ENCODE measurements at regions not wholly inside any gene's neighbourhood (a gene's known extent, or its start where the extent isn't known, plus 50 kb on each side); places are given as distances from the start of the nearest gene placed in this dataset.

- intact Hi-C loops (cut with micrococcal nuclease) = no loop called here
- no peaks in the 10 kb centered on the region for H3K9me2 ChIP-seq (ENCODE audit: insufficient read depth)
- DNase-seq (ENCODE audit: low read depth, low spot score) (no peak), ATAC-seq (no peak)
- ChIA-PET CTCF (no interaction called here), RAD21 (ENCODE audit: low non-redundant PET in 1 of 2, low total read pairs in 2 of 2, uncharacterized antibody in 2 of 2, unreplicated experiment in 2 of 2) (no interaction called here), POLR2A (no interaction called here)
- H3K4me1 ChIP-seq (ENCODE audit: control insufficient read depth in 1 of 2, insufficient read depth in 2 of 2, low read length in 2 of 2) = peaks cover 0 to 9% of the 10 kb centered on the region in 2 experiments; a peak in 1 of 4 replicates
- no peak overlapping the region for H3K9ac ChIP-seq (ENCODE audit: low read length)
- H3K27ac ChIP-seq (ENCODE audit: low read depth, low read length) = no peak overlapping the region
- H2AFZ ChIP-seq (ENCODE audit: low read depth, low read length, poor library complexity, severe bottlenecking) = no peak overlapping the region
- no peak for TF ChIP-seq EZH2phosphoT487 (IDR thresholded peaks at IDR 0.05; ENCODE audit: borderline replicate concordance)
- TF ChIP-seq TCF7L2 (IDR thresholded peaks at IDR 0.05; ENCODE audit: borderline replicate concordance, extremely low read depth, insufficient read depth, insufficient read length) = no peak
- TF ChIP-seq ZFX (IDR thresholded peaks at IDR 0.05) = no peak
- H3K79me2 ChIP-seq (ENCODE audit: insufficient read depth, low read length) = no peaks in the 10 kb centered on the region
- no peak overlapping the region for H3K4me3 ChIP-seq (replicated peaks in 1 of 2; ENCODE audit: low read depth in 1 of 2, low read length in 2 of 2)
- no peaks in the 10 kb centered on the region for H3K9me3 ChIP-seq (ENCODE audit: control insufficient read depth in 1 of 2, insufficient read depth in 1 of 2, low read depth in 1 of 2, low read length in 2 of 2)
- H3K4me2 ChIP-seq (ENCODE audit: low read length) = no peak overlapping the region
- no peaks in the 10 kb centered on the region for H3K36me3 ChIP-seq (ENCODE audit: control insufficient read depth in 1 of 2, insufficient read depth in 2 of 2, low read length in 2 of 2)
- no peaks in the 10 kb centered on the region for H4K20me1 ChIP-seq (ENCODE audit: insufficient read depth)
- no TSS peak for BruUV-seq (replicated peaks)
- H3K27me3 ChIP-seq (ENCODE audit: insufficient read depth, low read length) = peaks cover 9% of the 10 kb centered on the region
Measured at GRCh38 chr12:114902665-114903064, 218.7 kb upstream of the TBX3 start.

- TF ChIP-seq CTCF (IDR thresholded peaks at IDR 0.05 in 2 of 3, conservative IDR thresholded peaks at IDR 0.05 in 1 of 3; ENCODE audit: borderline replicate concordance in 1 of 3, insufficient read depth in 1 of 3, low read depth in 2 of 3, low read length in 2 of 3) = no peak
- no peak for TF ChIP-seq EZH2phosphoT487 (IDR thresholded peaks at IDR 0.05; ENCODE audit: borderline replicate concordance)
- TF ChIP-seq RAD21 (IDR thresholded peaks at IDR 0.05; ENCODE audit: low read depth) = no peak
- TF ChIP-seq MAX (IDR thresholded peaks at IDR 0.05) = no peak
- no peak for TF ChIP-seq SRF (IDR thresholded peaks at IDR 0.05; ENCODE audit: low read depth)
- no peak for TF ChIP-seq POLR2AphosphoS5 (IDR thresholded peaks at IDR 0.05; ENCODE audit: low read depth, low read length)
- no peak for TF ChIP-seq ELF1 (IDR thresholded peaks at IDR 0.05; ENCODE audit: borderline replicate concordance, low read depth)
- TF ChIP-seq CBX3 (IDR thresholded peaks at IDR 0.05; ENCODE audit: low read depth) = no peak
- TF ChIP-seq JUND (IDR thresholded peaks at IDR 0.05) = no peak
- TF ChIP-seq ZBTB33 (IDR thresholded peaks at IDR 0.05; ENCODE audit: extremely low read depth, insufficient replicate concordance, low read length) = no peak
- TF ChIP-seq REST (IDR thresholded peaks at IDR 0.05; ENCODE audit: low read depth) = no peak
- Histone ChIP-seq H4K20me1 (ENCODE audit: insufficient read depth) (no peaks in the 10 kb centered on the region), H3K4me2 (ENCODE audit: low read length) (no peak overlapping the region), H3K36me3 (ENCODE audit: control insufficient read depth in 1 of 2, insufficient read depth in 2 of 2, low read length in 2 of 2) (no peaks in the 10 kb centered on the region), H3K4me1 (ENCODE audit: control insufficient read depth in 1 of 2, insufficient read depth in 2 of 2, low read length in 2 of 2) (peaks cover 0 to 9% of the 10 kb centered on the region in 2 experiments; a peak in 1 of 4 replicates), H3K9me3 (ENCODE audit: control insufficient read depth in 1 of 2, insufficient read depth in 1 of 2, low read depth in 1 of 2, low read length in 2 of 2) (no peaks in the 10 kb centered on the region), H3K9ac (ENCODE audit: low read length) (no peak overlapping the region), H3K4me3 (replicated peaks in 1 of 2; ENCODE audit: low read depth in 1 of 2, low read length in 2 of 2) (no peak overlapping the region), H2AFZ (ENCODE audit: low read depth, low read length, poor library complexity, severe bottlenecking) (no peak overlapping the region), H3K27me3 (ENCODE audit: insufficient read depth, low read length) (peaks cover 12% of the 10 kb centered on the region), H3K27ac (ENCODE audit: low read depth, low read length) (no peak overlapping the region), H3K9me2 (ENCODE audit: insufficient read depth) (no peaks in the 10 kb centered on the region), H3K79me2 (ENCODE audit: insufficient read depth, low read length) (no peaks in the 10 kb centered on the region)
- no peak for ATAC-seq
- BruUV-seq (replicated peaks) = no TSS peak
- ChIA-PET CTCF (no interaction called here), RAD21 (ENCODE audit: low non-redundant PET in 1 of 2, low total read pairs in 2 of 2, uncharacterized antibody in 2 of 2, unreplicated experiment in 2 of 2) (no interaction called here), POLR2A (no interaction called here)
- intact Hi-C loops (cut with micrococcal nuclease) = no loop called here
- no peak for DNase-seq (ENCODE audit: low read depth, low spot score)
Measured at GRCh38 chr12:114901316-114901715, 217.3 kb upstream of the TBX3 start.

All from HCT116 (cell line).